HCT116 (cell line): ENCODE measurements at regions not wholly inside any gene's neighbourhood (a gene's known extent, or its start where the extent isn't known, plus 50 kb on each side); places are given as distances from the start of the nearest gene placed in this dataset.

ENCODE experiments used
- CTCF ChIP-seq, 3 experiments: fragments of 200-600 bp in 1 of 3; sonication (generic) in 1 of 3; IDR thresholded peaks in 2 of 3; conservative IDR thresholded peaks in 1 of 3; 2 replicates each; pipeline ENCODE4 v1.5.1; 2012 to 2017; ENCODE audit warnings: low read depth in 2 of 3, low read length in 2 of 3, antibody characterized with exemption in 1 of 3, borderline replicate concordance in 1 of 3, control low read depth in 1 of 3, mild to moderate bottlenecking in 1 of 3, mixed read lengths in 1 of 3, mixed run types in 1 of 3, moderate library complexity in 1 of 3; ENCODE audit not compliant: insufficient read depth in 1 of 3
- EZH2 ChIP-seq: fragments of 200-600 bp; sonication (generic); IDR thresholded peaks from 2 replicates; pipeline ENCODE4 v1.6.1; 2017; ENCODE audit warnings: antibody characterized with exemption, mixed run types

GRCh38 chr10:37685741-37686683 is 171.4 kb downstream of the ZNF248 start:
- TF ChIP-seq CTCF (IDR thresholded peaks at IDR 0.05 in 2 of 3, conservative IDR thresholded peaks at IDR 0.05 in 1 of 3; ENCODE audit: borderline replicate concordance in 1 of 3, insufficient read depth in 1 of 3, low read depth in 2 of 3, low read length in 2 of 3) (no peak), EZH2 (no peak)
